ENCODE measurements at regions not wholly inside any gene's neighbourhood (a gene's known extent, or its start where the extent isn't known, plus 50 kb on each side); places are given as distances from the start of the nearest gene placed in this dataset.
"Not testable (repeated sequence)": the region's sequence is repeated elsewhere in the genome, so short reads cannot be mapped to it uniquely, and the experiment has no call there.

GRCh38 chr5:67731886-67732285, 483.7 kb upstream of the PIK3R1 start:
- no peaks in the 10 kb centered on the region for H3K4me1 ChIP-seq
- no peak overlapping the region for H3K27ac ChIP-seq
- H3K4me2 ChIP-seq = no peak overlapping the region
- no peaks in the 10 kb centered on the region for H4K20me1 ChIP-seq
- no peak overlapping the region for H3K4me3 ChIP-seq
- H3K9ac ChIP-seq = no peak overlapping the region
- H3K27me3 ChIP-seq = no peaks in the 10 kb centered on the region; the same call in 1 of the 2 replicates
- TF ChIP-seq Cebpa-rat (IDR thresholded peaks at IDR 0.05) = no peak
- H3K36me3 ChIP-seq = no peaks in the 10 kb centered on the region
- no peaks in the 10 kb centered on the region for H3K9me3 ChIP-seq

GRCh38 chr5:67730917-67731474, 484.6 kb upstream of the PIK3R1 start:
- Histone ChIP-seq H3K4me1 (no peaks in the 10 kb centered on the region), H3K9me3 (no peaks in the 10 kb centered on the region), H3K27me3 (no peaks in the 10 kb centered on the region; the same call in 1 of the 2 replicates), H3K27ac (no peak overlapping the region), H3K4me2 (no peak overlapping the region), H3K4me3 (no peak overlapping the region), H3K36me3 (no peaks in the 10 kb centered on the region), H4K20me1 (no peaks in the 10 kb centered on the region), H3K9ac (no peak overlapping the region)
- no peak for TF ChIP-seq Cebpa-rat (IDR thresholded peaks at IDR 0.05)

GRCh38 chr5:67728326-67728890, 487.1 kb upstream of the PIK3R1 start:
- H3K9me3 ChIP-seq = no peaks in the 10 kb centered on the region
- no peak overlapping the region for H3K27ac ChIP-seq
- no peaks in the 10 kb centered on the region for H3K36me3 ChIP-seq
- H3K9ac ChIP-seq = no peak overlapping the region
- H3K4me3 ChIP-seq = no peak overlapping the region
- no peak for TF ChIP-seq Cebpa-rat (IDR thresholded peaks at IDR 0.05)
- H3K4me2 ChIP-seq = no peak overlapping the region
- H4K20me1 ChIP-seq = no peaks in the 10 kb centered on the region
- no peaks in the 10 kb centered on the region for H3K4me1 ChIP-seq
- H3K27me3 ChIP-seq = no peaks in the 10 kb centered on the region; the same call in 1 of the 2 replicates

- no peak for TF ChIP-seq Cebpa-rat (IDR thresholded peaks at IDR 0.05)
- Histone ChIP-seq H3K27ac (no peak overlapping the region), H3K9ac (no peak overlapping the region), H3K36me3 (no peaks in the 10 kb centered on the region), H4K20me1 (no peaks in the 10 kb centered on the region), H3K4me1 (no peaks in the 10 kb centered on the region), H3K9me3 (no peaks in the 10 kb centered on the region), H3K27me3 (no peaks in the 10 kb centered on the region), H3K4me3 (no peak overlapping the region), H3K4me2 (no peak overlapping the region)
Observed at GRCh38 chr5:67725604-67726003, 490.0 kb upstream of the PIK3R1 start.

- Histone ChIP-seq H3K9ac (no peak overlapping the region), H3K27me3 (no peaks in the 10 kb centered on the region), H4K20me1 (no peaks in the 10 kb centered on the region), H3K36me3 (no peaks in the 10 kb centered on the region), H3K9me3 (no peaks in the 10 kb centered on the region), H3K4me1 (no peaks in the 10 kb centered on the region), H3K4me3 (no peak overlapping the region), H3K4me2 (no peak overlapping the region), H3K27ac (no peak overlapping the region)
- no peak for TF ChIP-seq Cebpa-rat (IDR thresholded peaks at IDR 0.05)
Observed at GRCh38 chr5:67724412-67725135, 491.0 kb upstream of the PIK3R1 start.

- H3K27me3 ChIP-seq = no peaks in the 10 kb centered on the region
- no peaks in the 10 kb centered on the region for H3K36me3 ChIP-seq
- H3K9ac ChIP-seq = no peak overlapping the region
- no peak overlapping the region for H3K4me2 ChIP-seq
- no peaks in the 10 kb centered on the region for H4K20me1 ChIP-seq
- H3K9me3 ChIP-seq = no peaks in the 10 kb centered on the region
- no peak overlapping the region for H3K4me3 ChIP-seq
- TF ChIP-seq Cebpa-rat (IDR thresholded peaks at IDR 0.05) = no peak
- H3K27ac ChIP-seq = no peak overlapping the region
- H3K4me1 ChIP-seq = no peaks in the 10 kb centered on the region
Observed at GRCh38 chr5:67723873-67724272, 491.7 kb upstream of the PIK3R1 start.

GRCh38 chr5:67722582-67722981, 493.0 kb upstream of the PIK3R1 start:
- not testable (repeated sequence) for H3K27ac ChIP-seq, H3K9ac ChIP-seq, H3K9me3 ChIP-seq, H3K36me3 ChIP-seq, H3K4me1 ChIP-seq, H3K27me3 ChIP-seq, H3K4me3 ChIP-seq, H3K4me2 ChIP-seq, H4K20me1 ChIP-seq

GRCh38 chr5:67720162-67720772, 495.3 kb upstream of the PIK3R1 start:
- no peaks in the 10 kb centered on the region for H3K9me3 ChIP-seq
- no peaks in the 10 kb centered on the region for H3K36me3 ChIP-seq
- TF ChIP-seq Cebpa-rat (IDR thresholded peaks at IDR 0.05) = no peak
- H4K20me1 ChIP-seq = no peaks in the 10 kb centered on the region
- no peak overlapping the region for H3K4me2 ChIP-seq
- no peaks in the 10 kb centered on the region for H3K4me1 ChIP-seq
- no peak overlapping the region for H3K4me3 ChIP-seq
- no peaks in the 10 kb centered on the region for H3K27me3 ChIP-seq
- no peak overlapping the region for H3K9ac ChIP-seq
- no peak overlapping the region for H3K27ac ChIP-seq

- Histone ChIP-seq H3K27ac (no peak overlapping the region), H3K36me3 (no peaks in the 10 kb centered on the region), H3K27me3 (no peaks in the 10 kb centered on the region), H3K9ac (no peak overlapping the region), H3K4me3 (no peak overlapping the region), H3K4me2 (no peak overlapping the region), H3K4me1 (no peaks in the 10 kb centered on the region), H4K20me1 (no peaks in the 10 kb centered on the region), H3K9me3 (peaks cover 15% of the 10 kb centered on the region)
- no peak for TF ChIP-seq Cebpa-rat (IDR thresholded peaks at IDR 0.05)
Observed at GRCh38 chr5:67702008-67702407, 505.4 kb upstream of the CD180 start.

- no peaks in the 10 kb centered on the region for H4K20me1 ChIP-seq
- no peak overlapping the region for H3K27ac ChIP-seq
- H3K9ac ChIP-seq = no peak overlapping the region
- no peak overlapping the region for H3K4me3 ChIP-seq
- no peak for TF ChIP-seq Cebpa-rat (IDR thresholded peaks at IDR 0.05)
- H3K4me1 ChIP-seq = no peaks in the 10 kb centered on the region
- H3K27me3 ChIP-seq = no peaks in the 10 kb centered on the region
- H3K4me2 ChIP-seq = no peak overlapping the region
- no peaks in the 10 kb centered on the region for H3K36me3 ChIP-seq
- peaks cover 15% of the 10 kb centered on the region for H3K9me3 ChIP-seq
Observed at GRCh38 chr5:67699560-67699959, 503.0 kb upstream of the CD180 start.

Measured in BLaER1 (cell line).